ENCODE measurements at regions not wholly inside any gene's neighbourhood (a gene's known extent, or its start where the extent isn't known, plus 50 kb on each side); places are given as distances from the start of the nearest gene placed in this dataset.

DNA sequence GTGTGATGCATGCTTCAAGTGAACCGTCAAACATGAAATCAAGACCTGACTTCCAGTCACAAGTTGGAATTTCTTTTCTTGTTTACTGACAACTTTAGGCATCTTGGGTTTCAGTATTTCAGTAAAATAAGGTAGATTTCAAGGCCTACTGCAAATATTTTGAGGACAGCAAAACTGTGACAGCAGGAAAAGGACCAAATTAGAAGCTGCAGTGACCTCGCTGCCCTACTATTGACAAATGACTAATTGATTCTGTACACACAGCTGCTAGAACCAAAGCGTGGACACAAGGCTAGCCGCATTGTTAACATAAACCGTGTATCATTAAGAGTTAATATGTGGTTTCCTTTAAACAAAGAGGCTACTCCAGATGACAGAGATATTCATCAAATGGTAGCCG, 105.7 kb upstream of the SEC61G start:
- peaks cover 0 to 2% (median 0%) of the 10 kb centered on the region in 3 donors for H3K4me1 ChIP-seq (ENCODE audit: control insufficient read depth in 3 of 3, insufficient read depth in 3 of 3, low read length in 3 of 3)
- no peak overlapping the region for H3K27ac ChIP-seq (ENCODE audit: low read depth, low read length)
- peaks cover 0 to 5% (median 0%) of the 10 kb centered on the region in 3 donors for H3K27me3 ChIP-seq (ENCODE audit: control insufficient read depth in 3 of 3, insufficient read depth in 3 of 3, low read length in 3 of 3)
- H3K36me3 ChIP-seq (ENCODE audit: control insufficient read depth in 3 of 3, insufficient read depth in 3 of 3, low read length in 3 of 3), result no peaks in the 10 kb centered on the region
- no peak overlapping the region for H3K4me3 ChIP-seq (ENCODE audit: low read length in 3 of 3)
- no peak overlapping the region for H3K9ac ChIP-seq (ENCODE audit: low read depth in 1 of 3, low read length in 3 of 3)
- no peaks in the 10 kb centered on the region for H3K9me3 ChIP-seq (ENCODE audit: control insufficient read depth in 3 of 3, low read length in 3 of 3)

GRCh38 chr7:54869523-54869922, 110.5 kb upstream of the SEC61G start:
- Histone ChIP-seq H3K9me3 (ENCODE audit: control insufficient read depth in 3 of 3, low read length in 3 of 3) (no peaks in the 10 kb centered on the region), H3K27me3 (ENCODE audit: control insufficient read depth in 3 of 3, insufficient read depth in 3 of 3, low read length in 3 of 3) (no peaks in the 10 kb centered on the region), H3K4me1 (ENCODE audit: control insufficient read depth in 3 of 3, insufficient read depth in 3 of 3, low read length in 3 of 3) (no peaks in the 10 kb centered on the region)

DNA sequence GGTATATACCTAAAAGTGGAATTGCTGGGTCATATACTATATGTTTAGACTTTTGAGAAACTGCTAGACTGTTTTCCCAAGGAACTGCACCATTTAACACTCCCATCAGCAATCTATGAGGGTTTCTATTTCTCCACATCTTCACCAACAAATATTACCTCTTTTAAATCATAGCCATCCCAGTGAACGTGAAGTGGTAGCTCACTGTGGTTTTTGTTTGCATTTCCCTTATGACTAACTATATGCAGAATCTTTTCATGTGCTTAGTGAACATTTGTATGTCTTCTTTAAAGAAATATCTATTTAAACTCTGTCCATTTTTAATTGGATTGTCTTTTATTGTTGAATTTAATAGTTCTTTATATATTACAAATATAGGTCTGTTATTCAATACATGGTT, 115.8 kb upstream of the SEC61G start:
- H3K4me3 ChIP-seq (ENCODE audit: low read length in 3 of 3), result no peak overlapping the region
- H3K9ac ChIP-seq (ENCODE audit: low read depth in 1 of 3, low read length in 3 of 3), result no peak overlapping the region
- no peaks in the 10 kb centered on the region for H3K9me3 ChIP-seq (ENCODE audit: control insufficient read depth in 3 of 3, low read length in 3 of 3)
- H3K27ac ChIP-seq (ENCODE audit: low read depth, low read length), result no peak overlapping the region
- H3K27me3 ChIP-seq (ENCODE audit: control insufficient read depth in 3 of 3, insufficient read depth in 3 of 3, low read length in 3 of 3), result no peaks in the 10 kb centered on the region
- H3K4me1 ChIP-seq (ENCODE audit: control insufficient read depth in 3 of 3, insufficient read depth in 3 of 3, low read length in 3 of 3), result no peaks in the 10 kb centered on the region
- H3K36me3 ChIP-seq (ENCODE audit: control insufficient read depth in 3 of 3, insufficient read depth in 3 of 3, low read length in 3 of 3), result no peaks in the 10 kb centered on the region

More at GRCh38 chr7:54869523-54869922, 110.5 kb upstream of the SEC61G start:
- Histone ChIP-seq H3K36me3 (ENCODE audit: control insufficient read depth in 3 of 3, insufficient read depth in 3 of 3, low read length in 3 of 3) (no peaks in the 10 kb centered on the region), H3K9ac (ENCODE audit: low read depth in 1 of 3, low read length in 3 of 3) (no peak overlapping the region), H3K4me3 (ENCODE audit: low read length in 3 of 3) (no peak overlapping the region), H3K27ac (ENCODE audit: low read depth, low read length) (no peak overlapping the region)

GRCh38 chr7:54877683-54878082, 118.7 kb upstream of the SEC61G start:
- Histone ChIP-seq H3K27ac (ENCODE audit: low read depth, low read length) (no peak overlapping the region), H3K9ac (ENCODE audit: low read depth in 1 of 3, low read length in 3 of 3) (no peak overlapping the region), H3K4me3 (ENCODE audit: low read length in 3 of 3) (no peak overlapping the region), H3K4me1 (ENCODE audit: control insufficient read depth in 3 of 3, insufficient read depth in 3 of 3, low read length in 3 of 3) (no peaks in the 10 kb centered on the region), H3K36me3 (ENCODE audit: control insufficient read depth in 3 of 3, insufficient read depth in 3 of 3, low read length in 3 of 3) (no peaks in the 10 kb centered on the region), H3K9me3 (ENCODE audit: control insufficient read depth in 3 of 3, low read length in 3 of 3) (no peaks in the 10 kb centered on the region), H3K27me3 (ENCODE audit: control insufficient read depth in 3 of 3, insufficient read depth in 3 of 3, low read length in 3 of 3) (no peaks in the 10 kb centered on the region)

DNA sequence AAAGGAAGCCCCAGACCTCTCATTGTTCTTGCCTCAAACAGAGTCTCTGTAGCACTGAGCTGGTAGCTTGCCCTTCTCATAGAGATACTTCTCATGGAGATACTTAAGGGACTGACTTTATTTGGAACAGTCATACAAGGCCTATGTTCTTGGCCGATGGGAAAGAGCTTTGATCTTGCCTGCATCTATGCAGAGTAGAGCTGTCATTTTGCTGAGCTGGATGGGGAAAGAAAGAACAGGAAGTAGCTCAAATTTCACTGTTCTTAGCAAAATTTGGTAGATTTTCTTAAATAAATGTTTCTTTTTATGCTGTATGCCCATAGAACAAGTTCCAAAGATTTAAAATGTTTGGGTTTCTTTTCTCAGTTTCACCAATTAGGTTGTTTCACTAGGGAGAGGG, 119.3 kb upstream of the SEC61G start:
- Histone ChIP-seq H3K36me3 (ENCODE audit: control insufficient read depth in 3 of 3, insufficient read depth in 3 of 3, low read length in 3 of 3) (no peaks in the 10 kb centered on the region), H3K9me3 (ENCODE audit: control insufficient read depth in 3 of 3, low read length in 3 of 3) (no peaks in the 10 kb centered on the region), H3K4me3 (ENCODE audit: low read length in 3 of 3) (no peak overlapping the region), H3K4me1 (ENCODE audit: control insufficient read depth in 3 of 3, insufficient read depth in 3 of 3, low read length in 3 of 3) (no peaks in the 10 kb centered on the region), H3K27me3 (ENCODE audit: control insufficient read depth in 3 of 3, insufficient read depth in 3 of 3, low read length in 3 of 3) (no peaks in the 10 kb centered on the region), H3K27ac (ENCODE audit: low read depth, low read length) (no peak overlapping the region), H3K9ac (ENCODE audit: low read depth in 1 of 3, low read length in 3 of 3) (no peak overlapping the region)

GRCh38 chr7:54879776-54880175, 120.8 kb upstream of the SEC61G start:
- Histone ChIP-seq H3K4me3 (ENCODE audit: low read length in 3 of 3) (no peak overlapping the region), H3K4me1 (ENCODE audit: control insufficient read depth in 3 of 3, insufficient read depth in 3 of 3, low read length in 3 of 3) (no peaks in the 10 kb centered on the region), H3K27me3 (ENCODE audit: control insufficient read depth in 3 of 3, insufficient read depth in 3 of 3, low read length in 3 of 3) (no peaks in the 10 kb centered on the region), H3K36me3 (ENCODE audit: control insufficient read depth in 3 of 3, insufficient read depth in 3 of 3, low read length in 3 of 3) (no peaks in the 10 kb centered on the region), H3K9me3 (ENCODE audit: control insufficient read depth in 3 of 3, low read length in 3 of 3) (no peaks in the 10 kb centered on the region), H3K9ac (ENCODE audit: low read depth in 1 of 3, low read length in 3 of 3) (no peak overlapping the region), H3K27ac (ENCODE audit: low read depth, low read length) (no peak overlapping the region)

DNA sequence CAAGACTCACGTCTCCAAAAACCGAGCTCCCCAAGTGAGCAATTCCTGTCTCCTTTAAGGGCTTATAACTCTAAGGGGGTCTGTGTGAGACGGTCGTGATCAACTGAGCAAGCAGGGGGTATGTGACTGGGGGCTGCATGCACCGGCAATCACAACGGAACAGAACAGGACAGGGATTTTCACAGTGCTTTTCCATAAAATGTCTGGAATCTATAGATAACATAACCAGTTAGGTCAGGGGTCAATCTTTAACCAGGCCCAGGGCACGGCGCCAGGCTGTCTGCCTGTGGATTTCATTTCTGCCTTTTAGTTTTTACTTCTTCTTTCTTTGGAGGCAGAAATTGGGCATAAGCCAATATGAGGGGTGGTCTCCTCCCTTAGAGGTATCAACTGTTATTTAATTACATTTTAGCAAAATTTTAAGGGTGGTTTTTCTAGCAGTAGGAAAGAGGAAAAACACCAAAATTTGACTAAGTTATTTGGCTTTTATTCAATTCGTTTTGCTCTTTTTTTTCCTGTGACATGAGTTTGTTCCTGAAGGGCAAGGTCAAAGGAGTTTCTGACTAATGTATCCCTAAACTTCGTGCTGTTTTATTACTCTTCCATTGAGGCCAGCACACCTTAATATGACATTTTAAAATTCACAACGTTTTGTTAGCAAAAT, 121.4 kb upstream of the SEC61G start:
- Histone ChIP-seq H3K4me3 (ENCODE audit: low read length in 3 of 3) (no peak overlapping the region), H3K9me3 (ENCODE audit: control insufficient read depth in 3 of 3, low read length in 3 of 3) (no peaks in the 10 kb centered on the region), H3K36me3 (ENCODE audit: control insufficient read depth in 3 of 3, insufficient read depth in 3 of 3, low read length in 3 of 3) (no peaks in the 10 kb centered on the region), H3K9ac (ENCODE audit: low read depth in 1 of 3, low read length in 3 of 3) (no peak overlapping the region), H3K27ac (ENCODE audit: low read depth, low read length) (no peak overlapping the region), H3K27me3 (ENCODE audit: control insufficient read depth in 3 of 3, insufficient read depth in 3 of 3, low read length in 3 of 3) (no peaks in the 10 kb centered on the region), H3K4me1 (ENCODE audit: control insufficient read depth in 3 of 3, insufficient read depth in 3 of 3, low read length in 3 of 3) (no peaks in the 10 kb centered on the region)

GRCh38 chr7:54881816-54882520, 123.0 kb upstream of the SEC61G start:
- H3K4me1 ChIP-seq (ENCODE audit: control insufficient read depth in 3 of 3, insufficient read depth in 3 of 3, low read length in 3 of 3), result no peaks in the 10 kb centered on the region
- H3K9me3 ChIP-seq (ENCODE audit: control insufficient read depth in 3 of 3, low read length in 3 of 3), result no peaks in the 10 kb centered on the region

GRCh38 chr7:54882694-54883093, 123.7 kb upstream of the SEC61G start:
- H3K36me3 ChIP-seq (ENCODE audit: control insufficient read depth in 3 of 3, insufficient read depth in 3 of 3, low read length in 3 of 3), result no peaks in the 10 kb centered on the region
- no peak overlapping the region for H3K9ac ChIP-seq (ENCODE audit: low read depth in 1 of 3, low read length in 3 of 3)
- no peaks in the 10 kb centered on the region for H3K9me3 ChIP-seq (ENCODE audit: control insufficient read depth in 3 of 3, low read length in 3 of 3)
- no peaks in the 10 kb centered on the region for H3K4me1 ChIP-seq (ENCODE audit: control insufficient read depth in 3 of 3, insufficient read depth in 3 of 3, low read length in 3 of 3)
- no peak overlapping the region for H3K4me3 ChIP-seq (ENCODE audit: low read length in 3 of 3)
- no peaks in the 10 kb centered on the region for H3K27me3 ChIP-seq (ENCODE audit: control insufficient read depth in 3 of 3, insufficient read depth in 3 of 3, low read length in 3 of 3)
- H3K27ac ChIP-seq (ENCODE audit: low read depth, low read length), result no peak overlapping the region

More at GRCh38 chr7:54881816-54882520, 123.0 kb upstream of the SEC61G start:
- no peak overlapping the region for H3K27ac ChIP-seq (ENCODE audit: low read depth, low read length)
- no peak overlapping the region for H3K9ac ChIP-seq (ENCODE audit: low read depth in 1 of 3, low read length in 3 of 3)
- no peaks in the 10 kb centered on the region for H3K36me3 ChIP-seq (ENCODE audit: control insufficient read depth in 3 of 3, insufficient read depth in 3 of 3, low read length in 3 of 3)
- no peaks in the 10 kb centered on the region for H3K27me3 ChIP-seq (ENCODE audit: control insufficient read depth in 3 of 3, insufficient read depth in 3 of 3, low read length in 3 of 3)
- no peak overlapping the region for H3K4me3 ChIP-seq (ENCODE audit: low read length in 3 of 3)

DNA sequence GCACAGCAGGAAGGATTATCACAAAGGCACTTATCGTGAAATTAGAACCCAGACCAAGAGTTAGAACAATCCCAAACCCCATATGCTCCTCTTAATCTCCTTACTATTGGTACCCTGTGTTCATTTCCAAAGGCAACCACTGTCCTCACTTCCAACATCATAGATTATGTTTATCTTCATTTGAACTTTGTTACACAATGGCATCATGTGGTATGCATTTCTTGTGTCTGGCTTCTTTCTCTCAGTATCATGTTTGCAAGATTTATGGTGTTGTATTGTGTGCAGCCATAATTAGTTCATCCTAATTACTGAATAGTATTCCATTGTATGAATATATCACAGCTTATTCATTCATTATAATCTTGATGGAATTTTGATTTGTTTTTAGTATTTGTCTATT, 124.6 kb upstream of the SEC61G start:
- Histone ChIP-seq H3K4me3 (ENCODE audit: low read length in 3 of 3) (no peak overlapping the region), H3K4me1 (ENCODE audit: control insufficient read depth in 3 of 3, insufficient read depth in 3 of 3, low read length in 3 of 3) (peaks cover 0 to 4% (median 0%) of the 10 kb centered on the region in 3 donors), H3K27me3 (ENCODE audit: control insufficient read depth in 3 of 3, insufficient read depth in 3 of 3, low read length in 3 of 3) (peaks cover 3 to 5% (median 5%) of the 10 kb centered on the region in 3 donors), H3K9ac (ENCODE audit: low read depth in 1 of 3, low read length in 3 of 3) (no peak overlapping the region), H3K27ac (ENCODE audit: low read depth, low read length) (no peak overlapping the region), H3K9me3 (ENCODE audit: control insufficient read depth in 3 of 3, low read length in 3 of 3) (no peaks in the 10 kb centered on the region), H3K36me3 (ENCODE audit: control insufficient read depth in 3 of 3, insufficient read depth in 3 of 3, low read length in 3 of 3) (no peaks in the 10 kb centered on the region)
